B cell (primary cell): ENCODE measurements at regions not wholly inside any gene's neighbourhood (a gene's known extent, or its start where the extent isn't known, plus 50 kb on each side); places are given as distances from the start of the nearest gene placed in this dataset.
"Not testable (repeated sequence)": the region's sequence is repeated elsewhere in the genome, so short reads cannot be mapped to it uniquely, and the experiment has no call there.

ENCODE experiments used
- EZH2 ChIP-seq: IDR thresholded peaks from 2 replicates; pipeline ENCODE4 v1.6.1; 2012; ENCODE audit warnings: borderline replicate concordance, low read depth, mild to moderate bottlenecking, moderate library complexity, low read length; ENCODE audit not compliant: insufficient read depth, poor library complexity, severe bottlenecking
- TF ChIP-seq, protein P1 (sequence below): fragments of 200-600 bp; IDR thresholded peaks from one replicate; pipeline ENCODE4 v1.8.0; 2022; ENCODE audit warnings: antibody characterized with exemption, mild to moderate bottlenecking

DNA sequence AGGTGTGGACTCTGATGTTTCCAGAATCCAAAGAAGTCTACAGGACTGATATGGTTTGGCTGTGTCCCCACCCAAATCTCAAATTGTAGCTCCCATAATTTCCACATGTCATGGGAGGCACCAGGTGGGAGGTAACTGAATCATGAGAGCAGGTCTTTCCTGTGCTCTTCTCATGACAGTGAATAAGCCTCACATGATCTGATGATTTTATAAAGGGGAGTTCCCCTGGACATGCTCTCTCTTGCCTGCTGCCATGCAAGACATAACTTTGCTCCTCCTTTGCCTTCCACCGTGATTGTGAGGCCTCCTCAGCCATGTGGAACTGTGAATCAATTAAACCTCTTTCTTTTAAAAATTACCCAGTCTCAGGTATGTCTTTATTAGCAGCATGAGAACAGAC, 1205.3 kb downstream of the SLC16A7 start:
- TF ChIP-seq, protein P1, sequence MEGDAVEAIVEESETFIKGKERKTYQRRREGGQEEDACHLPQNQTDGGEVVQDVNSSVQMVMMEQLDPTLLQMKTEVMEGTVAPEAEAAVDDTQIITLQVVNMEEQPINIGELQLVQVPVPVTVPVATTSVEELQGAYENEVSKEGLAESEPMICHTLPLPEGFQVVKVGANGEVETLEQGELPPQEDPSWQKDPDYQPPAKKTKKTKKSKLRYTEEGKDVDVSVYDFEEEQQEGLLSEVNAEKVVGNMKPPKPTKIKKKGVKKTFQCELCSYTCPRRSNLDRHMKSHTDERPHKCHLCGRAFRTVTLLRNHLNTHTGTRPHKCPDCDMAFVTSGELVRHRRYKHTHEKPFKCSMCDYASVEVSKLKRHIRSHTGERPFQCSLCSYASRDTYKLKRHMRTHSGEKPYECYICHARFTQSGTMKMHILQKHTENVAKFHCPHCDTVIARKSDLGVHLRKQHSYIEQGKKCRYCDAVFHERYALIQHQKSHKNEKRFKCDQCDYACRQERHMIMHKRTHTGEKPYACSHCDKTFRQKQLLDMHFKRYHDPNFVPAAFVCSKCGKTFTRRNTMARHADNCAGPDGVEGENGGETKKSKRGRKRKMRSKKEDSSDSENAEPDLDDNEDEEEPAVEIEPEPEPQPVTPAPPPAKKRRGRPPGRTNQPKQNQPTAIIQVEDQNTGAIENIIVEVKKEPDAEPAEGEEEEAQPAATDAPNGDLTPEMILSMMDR: not testable (repeated sequence)
- TF ChIP-seq EZH2: not testable (repeated sequence)
